H1 (cell line): ENCODE measurements at regions not wholly inside any gene's neighbourhood (a gene's known extent, or its start where the extent isn't known, plus 50 kb on each side); places are given as distances from the start of the nearest gene placed in this dataset.

Source experiments
- CTCF ChIA-PET: fragments of 300-600 bp; sonication (Branson Sonifier 250); formaldehyde crosslinking; loops from one replicate; lab custom pipeline; 2021; ENCODE audit not compliant: partially characterized antibody; lab: Charles Lee
- POLR2A ChIA-PET: fragments of 300-600 bp; sonication (Branson Sonifier 250); formaldehyde crosslinking; loops from one replicate; lab custom pipeline; 2021; ENCODE audit warnings: inconsistent platforms; ENCODE audit not compliant: partially characterized antibody; lab: Charles Lee
- DNase-seq, 2 experiments: peaks; one replicate each; pipeline versions ENCODE4 v3.0.0 to v3.0.0-alpha.2; 2010 to 2022; ENCODE audit warnings: low spot score in 2 of 2, low read depth in 1 of 2, mixed read lengths in 1 of 2
- FAIRE-seq: peaks from 2 replicates; lab custom pipeline; 2011; peaks lifted over from hg19 to GRCh38; lab: Jason Lieb, UNC
- H2AFZ ChIP-seq: 2 replicates; pipeline ENCODE4 v1.8.1; 2012; ENCODE audit warnings: low read length, inconsistent platforms
- H2AK5ac ChIP-seq: 2 replicates; pipeline ENCODE4 v1.6.1; 2013; ENCODE audit warnings: low read depth, low read length
- H2BK120ac ChIP-seq: replicated peaks from 2 replicates; pipeline ENCODE3; 2013; ENCODE audit warnings: low read depth, low read length, inconsistent platforms
- H2BK12ac ChIP-seq: 2 replicates; pipeline ENCODE4 v1.6.1; 2013; ENCODE audit warnings: low read depth, low read length
- H2BK15ac ChIP-seq: 2 replicates; pipeline ENCODE4 v1.6.1; 2013; ENCODE audit warnings: low read length
- H2BK20ac ChIP-seq: 2 replicates; pipeline ENCODE4 v1.6.1; 2013; ENCODE audit warnings: low read length
- H2BK5ac ChIP-seq: 2 replicates; pipeline ENCODE4 v1.6.1; 2013; ENCODE audit warnings: low read depth, low read length
- H3K14ac ChIP-seq: 2 replicates; pipeline ENCODE4 v1.6.1; 2013; ENCODE audit warnings: inconsistent platforms; ENCODE audit not compliant: insufficient read length
- H3K18ac ChIP-seq: 2 replicates; pipeline ENCODE4 v1.6.1; 2013; ENCODE audit warnings: low read length; ENCODE audit errors: extremely low read depth
- H3K23ac ChIP-seq: 2 replicates; pipeline ENCODE4 v1.6.1; 2013; ENCODE audit warnings: inconsistent platforms; ENCODE audit not compliant: insufficient read length
- H3K23me2 ChIP-seq: 2 replicates; pipeline ENCODE4 v1.6.1; 2013; ENCODE audit warnings: low read depth, low read length
- H3K27ac ChIP-seq: 2 replicates; pipeline ENCODE4 v1.6.1; 2011; ENCODE audit warnings: low read depth, low read length, inconsistent platforms
- H3K27me3 ChIP-seq, 4 experiments: replicated peaks in 1 of 4; 1 replicate in 1 of 4; 2 replicates in 3 of 4; pipeline versions ENCODE4 v1.6.1 to v1.8.1; 2011 to 2013; ENCODE audit warnings: low read length in 3 of 4, mild to moderate bottlenecking in 3 of 4, inconsistent platforms in 2 of 4, mixed read lengths in 2 of 4, moderate library complexity in 1 of 4; ENCODE audit not compliant: control insufficient read depth in 3 of 4, insufficient read depth in 3 of 4; ENCODE audit errors: extremely low read depth in 1 of 4
- H3K36me3 ChIP-seq, 4 experiments: 2 replicates each; pipeline versions ENCODE4 v1.6.1 to v1.8.1; 2011 to 2013; ENCODE audit warnings: mild to moderate bottlenecking in 4 of 4, low read length in 3 of 4, moderate library complexity in 2 of 4, control low read depth in 1 of 4, inconsistent platforms in 1 of 4; ENCODE audit not compliant: insufficient read depth in 4 of 4, control insufficient read depth in 2 of 4
- H3K4ac ChIP-seq: replicated peaks from 2 replicates; pipeline ENCODE3; 2013; ENCODE audit warnings: low read length, low read depth, mixed read lengths, inconsistent platforms; ENCODE audit not compliant: insufficient read length
- H3K4me1 ChIP-seq, 4 experiments: replicated peaks in 1 of 4; 1 replicate in 1 of 4; 2 replicates in 3 of 4; pipeline versions ENCODE4 v1.6.1 to v1.8.1; 2011 to 2013; ENCODE audit warnings: low read length in 3 of 4, inconsistent platforms in 2 of 4, mixed read lengths in 1 of 4; ENCODE audit not compliant: insufficient read depth in 4 of 4, control insufficient read depth in 3 of 4
- H3K4me2 ChIP-seq, 2 experiments: 2 replicates each; pipeline versions ENCODE4 v1.6.1 to v1.8.1; 2011 to 2013; ENCODE audit warnings: low read depth in 2 of 2, low read length in 2 of 2, control low read depth in 1 of 2, inconsistent platforms in 1 of 2, mild to moderate bottlenecking in 1 of 2; ENCODE audit not compliant: insufficient read depth in 1 of 2
- H3K4me3 ChIP-seq, 4 experiments: fragments of 200-600, 300-600 bp in 1 of 4; sonication (generic), shearing (Covaris generic), sonication (Bioruptor Twin) in 1 of 4; 2 replicates each; pipeline versions ENCODE4 v1.5.1 to v1.8.1; 2011 to 2016; ENCODE audit warnings: low read length in 4 of 4, low read depth in 3 of 4, control low read depth in 2 of 4, inconsistent platforms in 2 of 4, mild to moderate bottlenecking in 2 of 4, mixed read lengths in 1 of 4, moderate library complexity in 1 of 4; ENCODE audit not compliant: insufficient read depth in 2 of 4; ENCODE audit errors: extremely low read depth in 1 of 4
- H3K56ac ChIP-seq: replicated peaks from 2 replicates; pipeline ENCODE3; 2013; ENCODE audit warnings: low read depth, mild to moderate bottlenecking, mixed read lengths, low read length, inconsistent platforms; ENCODE audit not compliant: insufficient read length
- H3K79me1 ChIP-seq: 2 replicates; pipeline ENCODE4 v1.6.1; 2013; ENCODE audit warnings: low read depth, low read length, control low read depth
- H3K79me2 ChIP-seq, 2 experiments: 2 replicates each; pipeline versions ENCODE4 v1.6.1 to v1.8.1; 2012 to 2013; ENCODE audit warnings: low read length in 2 of 2, mild to moderate bottlenecking in 2 of 2, inconsistent platforms in 1 of 2; ENCODE audit not compliant: insufficient read depth in 2 of 2, control insufficient read depth in 1 of 2
- H3K9ac ChIP-seq, 4 experiments: replicated peaks in 1 of 4; 1 replicate in 1 of 4; 2 replicates in 3 of 4; pipeline versions ENCODE4 v1.6.1 to v1.8.1; 2011 to 2013; ENCODE audit warnings: low read depth in 3 of 4, low read length in 3 of 4, control low read depth in 2 of 4, mild to moderate bottlenecking in 2 of 4, moderate library complexity in 2 of 4, inconsistent platforms in 1 of 4; ENCODE audit errors: extremely low read depth in 1 of 4
- H3K9me3 ChIP-seq, 2 experiments: 2 replicates each; pipeline versions ENCODE4 v1.6.1 to v1.8.1; 2012 to 2013; ENCODE audit warnings: mild to moderate bottlenecking in 2 of 2, moderate library complexity in 2 of 2, control low read depth in 1 of 2, inconsistent platforms in 1 of 2, low read depth in 1 of 2, low read length in 1 of 2, mixed read lengths in 1 of 2; ENCODE audit not compliant: insufficient read depth in 2 of 2
- H4K20me1 ChIP-seq, 2 experiments: replicated peaks in 1 of 2; 2 replicates each; pipeline versions ENCODE3 to v1.8.1; 2011 to 2013; ENCODE audit warnings: inconsistent platforms in 2 of 2, low read length in 2 of 2, mild to moderate bottlenecking in 1 of 2; ENCODE audit not compliant: insufficient read depth in 2 of 2, control insufficient read depth in 1 of 2
- H4K5ac ChIP-seq: 2 replicates; pipeline ENCODE4 v1.6.1; 2013; ENCODE audit warnings: low read length, low read depth, mixed read lengths, inconsistent platforms; ENCODE audit not compliant: insufficient read length
- H4K8ac ChIP-seq: 2 replicates; pipeline ENCODE4 v1.8.0; 2013; ENCODE audit warnings: mild to moderate bottlenecking, moderate library complexity, low read length, inconsistent platforms; ENCODE audit not compliant: insufficient read depth; ENCODE audit errors: extremely low read depth
- H4K91ac ChIP-seq: replicated peaks from 2 replicates; pipeline ENCODE3; 2013; ENCODE audit warnings: low read length, mixed read lengths, inconsistent platforms; ENCODE audit not compliant: insufficient read length
- MAFK ChIP-seq: IDR thresholded peaks from 2 replicates; pipeline ENCODE4 v1.6.1; 2012; ENCODE audit warnings: low read depth, mild to moderate bottlenecking, improper control_type of control experiment, low read length
- WGBS, 2 experiments: shearing (Covaris generic) in 1 of 2; methylation state at CpG; one replicate each; pipeline versions ENCODE4 v1.1.6 to v1.1.7; 2013 to 2015; ENCODE audit warnings: low lambda C conversion rate in 2 of 2, mixed read lengths in 2 of 2, inconsistent platforms in 1 of 2, low coverage in 1 of 2, missing lambda C conversion rate in 1 of 2; ENCODE audit not compliant: insufficient replicate concordance in 2 of 2, insufficient coverage in 1 of 2, insufficient read length in 1 of 2; ENCODE audit errors: extremely low coverage in 1 of 2, missing lambda C conversion rate in 1 of 2; 5-methylcytosine and 5-hydroxymethylcytosine counted together

DNA sequence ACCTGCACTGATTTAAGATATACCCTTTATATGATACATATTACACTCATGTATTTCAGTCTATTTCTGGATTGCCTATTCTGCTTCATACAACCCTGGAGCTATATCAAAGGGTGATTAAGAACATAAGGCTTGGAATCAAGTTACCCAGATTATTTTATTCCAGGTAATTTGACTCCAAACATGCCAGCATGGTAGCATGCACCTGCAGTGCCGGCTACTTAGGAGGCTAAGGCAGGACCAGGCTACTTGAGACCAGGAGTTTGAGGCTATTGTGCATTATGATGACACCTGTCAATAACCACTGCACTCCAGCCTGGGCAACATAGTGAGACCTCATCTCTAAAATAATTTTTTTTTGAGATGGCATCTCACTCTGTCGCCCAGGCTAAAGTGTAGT, 50.4 kb upstream of the NEO1 start:
- no peak overlapping the region for H3K18ac ChIP-seq
- H2AK5ac ChIP-seq: no peak overlapping the region
- POLR2A ChIA-PET: no interaction called here
- H2BK5ac ChIP-seq: no peak overlapping the region
- H2AFZ ChIP-seq: no peak overlapping the region
- no peak overlapping the region for H2BK12ac ChIP-seq
- no peak for TF ChIP-seq MAFK
- no peaks in the 10 kb centered on the region for H3K36me3 ChIP-seq
- no peak overlapping the region for H4K5ac ChIP-seq
- CTCF ChIA-PET: interaction anchor here (0.9 to 1.0 kb wide), 2 partner anchors 13 to 15 kb away, joined by 4 to 5 read pairs; no protein-coding TSS in a partner anchor
- H4K20me1 ChIP-seq: no peaks in the 10 kb centered on the region
- H3K4me3 ChIP-seq: no peak overlapping the region
- no peaks in the 10 kb centered on the region for H3K79me2 ChIP-seq
- no peaks in the 10 kb centered on the region for H3K4me1 ChIP-seq
- H2BK20ac ChIP-seq: no peak overlapping the region
- H3K56ac ChIP-seq: no peak overlapping the region
- WGBS, 2 experiments: 97% methylated on average over 2 of the region's 2 CpGs; no CpG with 5 or more reads in 1 of the 2 experiments
- no peak overlapping the region for H2BK15ac ChIP-seq
- H3K9me3 ChIP-seq: no peaks in the 10 kb centered on the region
- H3K4ac ChIP-seq: no peak overlapping the region
- FAIRE-seq (no peak), DNase-seq (no peak)
- no peak overlapping the region for H4K91ac ChIP-seq
- H3K23me2 ChIP-seq: no peaks in the 10 kb centered on the region
- H3K27ac ChIP-seq: no peak overlapping the region
- no peak overlapping the region for H2BK120ac ChIP-seq
- H3K9ac ChIP-seq: no peak overlapping the region
- no peak overlapping the region for H3K4me2 ChIP-seq
- H3K27me3 ChIP-seq: no peaks in the 10 kb centered on the region
- H3K79me1 ChIP-seq: no peaks in the 10 kb centered on the region
- H4K8ac ChIP-seq: no peak overlapping the region
- H3K23ac ChIP-seq: no peak overlapping the region
- no peak overlapping the region for H3K14ac ChIP-seq
